ENCODE measurements at regions not wholly inside any gene's neighbourhood (a gene's known extent, or its start where the extent isn't known, plus 50 kb on each side); places are given as distances from the start of the nearest gene placed in this dataset.

DNA sequence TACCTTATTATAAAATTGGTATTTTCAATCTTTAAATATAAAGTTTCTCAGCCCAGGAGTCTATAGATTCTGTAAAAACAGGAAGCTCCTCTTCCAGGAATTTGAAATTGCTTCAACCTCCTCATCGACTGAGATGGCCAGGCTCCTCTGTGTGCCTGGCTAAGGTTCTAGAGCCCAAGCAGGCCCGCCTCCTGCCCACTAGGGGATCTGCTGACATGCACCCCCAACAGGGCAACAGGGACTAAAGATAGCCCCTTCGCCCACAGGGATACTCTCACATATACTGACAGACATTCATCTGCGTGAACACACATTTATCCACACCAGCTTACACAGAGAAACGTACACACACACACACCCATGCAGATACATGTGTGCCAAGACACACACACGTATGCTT is 183.1 kb upstream of the TLE3 start:
- Histone ChIP-seq H3K4me3 (ENCODE audit: insufficient read depth, low read depth, low read length) (no peak overlapping the region), H3K36me3 (replicated peaks; ENCODE audit: control insufficient read depth, insufficient read depth, low read length) (no peaks in the 10 kb centered on the region), H3K27me3 (ENCODE audit: control insufficient read depth, insufficient read depth, low read length) (no peaks in the 10 kb centered on the region; the same call in 1 of the 2 replicates)
- DNase-seq, result no peak

GRCh38 chr15:70279096-70279495 is 181.4 kb upstream of the TLE3 start:
- Histone ChIP-seq H3K27me3 (ENCODE audit: control insufficient read depth, insufficient read depth, low read length) (no peaks in the 10 kb centered on the region; the same call in 1 of the 2 replicates), H3K36me3 (replicated peaks; ENCODE audit: control insufficient read depth, insufficient read depth, low read length) (no peaks in the 10 kb centered on the region), H3K4me3 (ENCODE audit: insufficient read depth, low read depth, low read length) (no peak overlapping the region)
- DNase-seq, result no peak

DNA sequence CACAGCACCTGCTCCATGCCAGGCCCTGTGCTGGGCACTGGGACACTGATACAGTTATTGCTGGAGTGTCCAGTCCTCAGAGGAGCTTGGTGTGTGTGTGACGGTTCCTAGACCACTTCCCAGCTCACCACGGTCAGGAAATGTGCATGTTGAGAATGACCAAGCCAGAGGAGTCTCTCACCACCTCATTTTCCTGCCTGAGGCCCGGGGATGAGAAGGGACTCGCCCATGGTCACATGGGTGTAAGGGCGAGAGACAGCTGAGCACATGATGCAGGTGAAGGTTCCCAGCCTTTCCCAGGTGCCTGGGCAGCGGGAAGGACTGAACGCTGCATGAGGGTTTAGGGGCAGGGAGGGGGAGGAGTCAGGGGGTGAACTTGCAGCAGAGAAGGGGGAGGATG is 180.9 kb upstream of the TLE3 start:
- H3K4me3 ChIP-seq (ENCODE audit: insufficient read depth, low read depth, low read length), result no peak overlapping the region
- H3K27me3 ChIP-seq (ENCODE audit: control insufficient read depth, insufficient read depth, low read length), result no peaks in the 10 kb centered on the region; the same call in 1 of the 2 replicates
- no peaks in the 10 kb centered on the region for H3K36me3 ChIP-seq (replicated peaks; ENCODE audit: control insufficient read depth, insufficient read depth, low read length)
- DNase-seq, result no peak

DNA sequence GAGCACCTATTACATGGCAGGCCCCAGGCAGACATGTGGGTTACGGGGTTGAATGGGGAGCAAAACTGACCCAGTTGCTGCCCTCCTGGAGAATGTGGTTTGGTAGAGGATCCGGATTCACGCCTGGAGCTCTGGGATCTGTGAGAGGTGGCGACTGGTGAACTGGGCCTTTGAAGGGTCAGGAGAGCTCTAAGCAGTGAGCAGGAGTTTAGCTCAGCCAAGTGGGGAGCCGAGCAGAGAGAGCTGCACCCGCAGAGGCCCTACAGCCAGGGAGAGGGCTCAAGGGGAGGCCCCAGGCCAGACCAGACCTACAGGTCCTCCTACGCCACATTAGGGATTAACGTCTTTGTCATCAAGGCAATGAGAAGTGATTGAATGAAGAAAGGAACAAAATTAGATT is 179.8 kb upstream of the TLE3 start:
- Histone ChIP-seq H3K36me3 (replicated peaks; ENCODE audit: control insufficient read depth, insufficient read depth, low read length) (no peaks in the 10 kb centered on the region), H3K27me3 (ENCODE audit: control insufficient read depth, insufficient read depth, low read length) (no peaks in the 10 kb centered on the region; the same call in 1 of the 2 replicates), H3K4me3 (ENCODE audit: insufficient read depth, low read depth, low read length) (no peak overlapping the region)
- DNase-seq, result no peak

DNA sequence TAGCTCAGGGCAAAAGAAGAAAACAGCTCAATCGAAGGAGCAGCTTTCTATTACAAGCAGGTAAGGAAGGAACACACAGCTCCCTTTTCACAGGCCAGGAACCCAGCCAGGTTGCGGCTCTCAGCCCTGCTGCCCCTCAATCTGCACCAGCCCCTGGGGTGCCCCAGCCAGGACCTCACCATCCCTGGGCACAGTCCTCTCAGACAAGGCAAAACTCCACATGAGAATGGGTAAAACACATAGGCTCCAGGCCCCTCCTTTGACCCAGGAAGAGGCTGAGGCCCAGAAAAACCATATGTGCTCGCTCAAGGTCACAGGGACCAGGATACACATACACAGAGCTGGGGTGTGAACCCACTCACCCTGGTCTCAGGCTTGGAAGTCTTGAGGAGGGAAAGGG is 178.7 kb upstream of the TLE3 start:
- no peak for DNase-seq
- Histone ChIP-seq H3K36me3 (replicated peaks; ENCODE audit: control insufficient read depth, insufficient read depth, low read length) (no peaks in the 10 kb centered on the region), H3K4me3 (ENCODE audit: insufficient read depth, low read depth, low read length) (no peak overlapping the region)

GRCh38 chr15:70275461-70276138 is 177.9 kb upstream of the TLE3 start:
- H3K4me3 ChIP-seq (ENCODE audit: insufficient read depth, low read depth, low read length), result no peak overlapping the region
- no peaks in the 10 kb centered on the region; the same call in 1 of the 2 replicates for H3K27me3 ChIP-seq (ENCODE audit: control insufficient read depth, insufficient read depth, low read length)
- H3K36me3 ChIP-seq (replicated peaks; ENCODE audit: control insufficient read depth, insufficient read depth, low read length), result no peaks in the 10 kb centered on the region
- no peak for DNase-seq

More for the DNA sequence above, 178.7 kb upstream of the TLE3 start:
- H3K27me3 ChIP-seq (ENCODE audit: control insufficient read depth, insufficient read depth, low read length), result no peaks in the 10 kb centered on the region; the same call in 1 of the 2 replicates

GRCh38 chr15:70274908-70275307 is 177.2 kb upstream of the TLE3 start:
- H3K27me3 ChIP-seq (ENCODE audit: control insufficient read depth, insufficient read depth, low read length), result no peaks in the 10 kb centered on the region; the same call in 1 of the 2 replicates
- H3K36me3 ChIP-seq (replicated peaks; ENCODE audit: control insufficient read depth, insufficient read depth, low read length), result no peaks in the 10 kb centered on the region
- no peak for DNase-seq
- H3K4me3 ChIP-seq (ENCODE audit: insufficient read depth, low read depth, low read length), result no peak overlapping the region

DNA sequence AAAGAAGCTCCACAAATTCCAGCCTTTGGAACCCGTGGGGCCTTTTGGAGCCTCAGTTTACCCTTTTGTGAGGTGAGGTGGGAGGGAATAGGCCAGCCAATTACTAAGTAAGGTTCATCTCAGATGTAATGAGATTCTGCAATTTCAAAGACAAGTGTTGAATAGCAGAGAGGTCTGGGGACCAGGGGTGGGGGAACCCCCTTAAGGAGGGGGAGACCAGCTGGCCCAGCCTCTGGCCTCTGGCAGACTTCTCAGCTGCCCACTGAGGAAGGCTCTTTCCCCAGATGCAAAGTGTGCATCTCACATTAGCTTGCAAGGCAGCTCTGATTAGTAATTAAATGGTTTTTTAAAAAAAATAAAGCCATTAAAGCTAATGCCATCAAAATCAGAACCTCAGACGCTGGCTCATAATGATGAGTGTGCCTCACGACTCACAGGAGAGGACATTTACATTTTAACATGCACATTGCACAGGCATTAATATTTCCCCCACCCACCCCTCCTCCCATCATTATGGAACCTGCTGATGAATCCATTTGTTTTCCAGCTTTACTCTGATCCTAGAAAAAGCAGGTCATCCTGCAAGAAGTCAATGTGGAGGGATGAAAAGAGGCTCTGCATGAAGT is 176.7 kb upstream of the TLE3 start:
- no peak for DNase-seq
- Histone ChIP-seq H3K4me3 (ENCODE audit: insufficient read depth, low read depth, low read length) (no peak overlapping the region), H3K36me3 (replicated peaks; ENCODE audit: control insufficient read depth, insufficient read depth, low read length) (no peaks in the 10 kb centered on the region), H3K27me3 (ENCODE audit: control insufficient read depth, insufficient read depth, low read length) (no peaks in the 10 kb centered on the region; the same call in 1 of the 2 replicates)

DNA sequence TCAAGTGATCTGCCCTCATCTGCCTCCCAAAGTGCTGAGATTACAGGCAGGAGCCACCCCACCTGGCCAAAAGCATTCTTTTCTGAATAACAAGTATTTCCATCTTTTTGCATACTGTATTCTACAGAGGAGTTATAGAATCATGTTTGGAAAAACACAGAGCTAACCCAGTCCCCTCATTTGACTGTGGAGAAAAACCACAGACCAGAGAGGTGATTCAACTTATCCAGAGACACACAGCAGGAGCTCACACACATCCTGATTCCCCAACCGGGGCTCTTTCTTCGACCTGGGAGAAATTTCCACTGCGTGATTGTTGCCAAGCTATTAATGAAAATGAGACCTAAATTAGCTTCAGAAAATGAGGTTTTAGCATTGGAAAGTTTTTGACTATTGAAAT is 176.1 kb upstream of the TLE3 start:
- no peak for DNase-seq
- Histone ChIP-seq H3K36me3 (replicated peaks; ENCODE audit: control insufficient read depth, insufficient read depth, low read length) (no peaks in the 10 kb centered on the region), H3K4me3 (ENCODE audit: insufficient read depth, low read depth, low read length) (no peak overlapping the region), H3K27me3 (ENCODE audit: control insufficient read depth, insufficient read depth, low read length) (no peaks in the 10 kb centered on the region; the same call in 1 of the 2 replicates)

DNA sequence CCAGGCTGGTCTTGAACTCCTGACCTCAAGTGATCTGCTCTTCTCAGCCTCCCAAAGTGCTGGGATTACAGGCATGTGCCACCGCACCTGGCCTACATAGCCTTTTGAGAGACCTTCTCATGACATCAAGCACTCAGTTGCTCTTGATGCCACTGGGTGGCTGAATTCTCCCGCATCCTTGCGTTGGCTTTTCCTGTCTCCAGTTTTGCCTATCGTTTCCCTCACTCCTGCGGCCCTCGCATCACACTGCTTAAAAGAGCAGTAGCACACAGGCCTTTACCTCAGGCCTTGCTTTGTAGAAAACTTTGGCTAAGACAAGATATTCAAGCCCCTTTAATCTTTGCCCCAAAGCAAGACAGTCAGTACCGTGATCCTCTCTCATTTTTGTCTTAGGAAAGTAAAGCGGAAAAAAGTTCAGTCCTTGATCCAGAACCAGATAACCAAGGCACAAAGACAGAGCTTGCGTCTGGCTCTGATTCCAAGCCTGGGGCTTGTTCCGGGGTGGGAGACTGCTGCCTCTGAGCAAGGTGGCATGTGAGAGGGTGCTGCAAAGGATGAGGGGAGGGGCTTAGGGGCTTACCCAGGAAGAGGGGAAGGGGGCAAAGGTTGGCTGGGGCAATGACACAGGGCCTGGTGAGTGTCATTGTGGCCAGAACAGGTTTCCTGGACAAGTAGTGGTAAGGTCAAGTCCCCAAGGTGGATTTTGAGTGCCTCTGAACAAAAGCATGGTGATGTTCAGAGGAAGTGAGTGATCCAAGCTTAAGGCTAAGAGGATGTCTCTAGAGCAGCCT is 175.0 kb upstream of the TLE3 start:
- DNase-seq, result no peak
- Histone ChIP-seq H3K36me3 (replicated peaks; ENCODE audit: control insufficient read depth, insufficient read depth, low read length) (no peaks in the 10 kb centered on the region), H3K27me3 (ENCODE audit: control insufficient read depth, insufficient read depth, low read length) (no peaks in the 10 kb centered on the region), H3K4me3 (ENCODE audit: insufficient read depth, low read depth, low read length) (no peak overlapping the region)

DNA sequence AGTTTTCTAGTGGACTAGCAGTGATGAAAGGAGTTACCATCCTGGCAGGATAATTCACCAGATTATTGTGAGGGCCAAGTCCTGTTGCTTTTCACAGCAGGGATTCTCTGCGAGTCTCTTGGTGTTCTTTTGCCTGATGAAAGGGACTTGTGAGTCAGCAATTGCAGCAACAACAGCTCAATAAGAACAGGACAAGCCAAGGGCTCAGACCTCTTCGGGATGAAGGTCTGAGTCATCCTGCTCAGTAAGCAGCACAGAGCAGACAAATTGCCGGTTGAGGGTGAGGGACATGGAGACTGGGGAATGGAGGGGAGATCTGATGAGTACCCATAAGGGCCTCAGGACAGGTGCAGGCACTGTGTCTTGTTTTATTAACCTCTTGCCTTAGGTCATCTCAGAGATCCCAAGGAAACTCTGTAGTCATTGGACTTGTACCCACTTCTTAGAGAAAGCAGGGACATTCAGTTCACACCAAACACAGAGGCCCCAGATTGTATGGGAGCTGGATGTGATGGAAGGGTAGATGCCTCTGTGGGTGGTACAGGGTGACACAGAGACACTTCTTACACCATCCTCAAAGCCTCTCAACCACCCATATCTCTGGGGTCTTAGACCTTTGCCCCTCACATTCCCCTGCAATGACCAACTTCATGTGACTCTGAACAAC is 173.8 kb upstream of the TLE3 start:
- Histone ChIP-seq H3K27me3 (ENCODE audit: control insufficient read depth, insufficient read depth, low read length) (no peaks in the 10 kb centered on the region), H3K4me3 (ENCODE audit: insufficient read depth, low read depth, low read length) (no peak overlapping the region), H3K36me3 (replicated peaks; ENCODE audit: control insufficient read depth, insufficient read depth, low read length) (no peaks in the 10 kb centered on the region)
- peak; percentile 64 for DNase-seq

GRCh38 chr15:70270752-70271111 is 173.0 kb upstream of the TLE3 start:
- Histone ChIP-seq H3K4me3 (ENCODE audit: insufficient read depth, low read depth, low read length) (no peak overlapping the region), H3K36me3 (replicated peaks; ENCODE audit: control insufficient read depth, insufficient read depth, low read length) (no peaks in the 10 kb centered on the region), H3K27me3 (ENCODE audit: control insufficient read depth, insufficient read depth, low read length) (no peaks in the 10 kb centered on the region)
- no peak for DNase-seq

- DNase-seq, result no peak
- Histone ChIP-seq H3K4me3 (ENCODE audit: insufficient read depth, low read depth, low read length) (no peak overlapping the region), H3K36me3 (replicated peaks; ENCODE audit: control insufficient read depth, insufficient read depth, low read length) (no peaks in the 10 kb centered on the region), H3K27me3 (ENCODE audit: control insufficient read depth, insufficient read depth, low read length) (no peaks in the 10 kb centered on the region)
These were observed 172.5 kb upstream of the TLE3 start for GRCh38 chr15:70269991-70270751.

- no peaks in the 10 kb centered on the region for H3K27me3 ChIP-seq (ENCODE audit: control insufficient read depth, insufficient read depth, low read length)
- DNase-seq, result no peak
- H3K36me3 ChIP-seq (replicated peaks; ENCODE audit: control insufficient read depth, insufficient read depth, low read length), result no peaks in the 10 kb centered on the region
- H3K4me3 ChIP-seq (ENCODE audit: insufficient read depth, low read depth, low read length), result no peak overlapping the region
These were observed 171.7 kb upstream of the TLE3 start for GRCh38 chr15:70269311-70269911.

Data from H7 (cell line).